HCT116 (cell line): ENCODE measurements at regions not wholly inside any gene's neighbourhood (a gene's known extent, or its start where the extent isn't known, plus 50 kb on each side); places are given as distances from the start of the nearest gene placed in this dataset.

Experiments used
- ATAC-seq: fragments of 200-7000 bp; cut with Tn5 transposase; 2 replicates; pipeline ENCODE4 v1.9.1; 2020; ENCODE audit warnings: mild to moderate bottlenecking, moderate library complexity
- BruUV-seq: library from RNA; stranded (reverse); fragments of 400-500 nt; replicated peaks from 2 replicates; lab custom pipeline; 2021; lab: Mats Ljungman, UMichigan
- CTCF ChIA-PET: fragments of 300-600 bp; sonication (Branson Sonifier 250); formaldehyde crosslinking; loops from one replicate; lab custom pipeline; 2021; ENCODE audit warnings: antibody characterized with exemption; lab: Charles Lee
- POLR2A ChIA-PET: fragments of 300-600, 350-600 bp; sonication (Branson Sonifier 250); formaldehyde crosslinking; loops from one replicate; lab custom pipeline; 2021; ENCODE audit warnings: antibody characterized with exemption; lab: Charles Lee
- RAD21 ChIA-PET, 2 experiments: fragments of 300-600 bp; sonication (Branson Sonifier 250); formaldehyde crosslinking; loops; one replicate each; lab custom pipeline; 2023; ENCODE audit warnings: low total read pairs in 2 of 2; ENCODE audit not compliant: uncharacterized antibody in 2 of 2, unreplicated experiment in 2 of 2, low non-redundant PET in 1 of 2; lab: Charles Lee
- DNase-seq: peaks from one replicate; pipeline ENCODE4 v3.0.0-alpha.2; 2010; ENCODE audit warnings: low read depth, low spot score
- H2AFZ ChIP-seq: fragments of 200-600 bp; shearing (Covaris generic), sonication (generic); 2 replicates; pipeline ENCODE4 v1.6.1; 2017; ENCODE audit warnings: low read depth, mixed run types, mixed read lengths, antibody characterized with exemption, low read length; ENCODE audit not compliant: poor library complexity, severe bottlenecking
- H3K27ac ChIP-seq: 2 replicates; pipeline ENCODE4 v1.5.1; 2012; ENCODE audit warnings: low read depth, low read length
- H3K27me3 ChIP-seq: fragments of 200-600 bp; sonication (generic); 2 replicates; pipeline ENCODE4 v1.6.1; 2016; ENCODE audit warnings: mixed run types, low read length, mixed read lengths; ENCODE audit not compliant: insufficient read depth
- H3K36me3 ChIP-seq, 2 experiments: fragments of 200-500 bp in 1 of 2; fragments of 200-600 bp in 1 of 2; sonication (Bioruptor generic) in 1 of 2; sonication (generic) in 1 of 2; 2 replicates each; pipeline versions ENCODE4 v1.5.1 to v1.6.1; 2014 to 2016; ENCODE audit warnings: low read length in 2 of 2, inconsistent platforms in 1 of 2, mixed read lengths in 1 of 2, mixed run types in 1 of 2; ENCODE audit not compliant: insufficient read depth in 2 of 2, control insufficient read depth in 1 of 2
- H3K4me1 ChIP-seq, 2 experiments: fragments of 200-600 bp in 1 of 2; sonication (generic) in 1 of 2; 2 replicates each; pipeline versions ENCODE4 v1.5.1 to v1.6.1; 2012 to 2017; ENCODE audit warnings: low read length in 2 of 2, inconsistent platforms in 1 of 2, mild to moderate bottlenecking in 1 of 2, mixed read lengths in 1 of 2, mixed run types in 1 of 2, moderate library complexity in 1 of 2; ENCODE audit not compliant: insufficient read depth in 2 of 2, control insufficient read depth in 1 of 2
- H3K4me2 ChIP-seq: fragments of 200-600 bp; sonication (generic); 2 replicates; pipeline ENCODE4 v1.6.1; 2017; ENCODE audit warnings: mixed run types, low read length, mixed read lengths
- H3K4me3 ChIP-seq, 2 experiments: fragments of 200-600 bp in 1 of 2; sonication (generic) in 1 of 2; replicated peaks in 1 of 2; 2 replicates each; pipeline ENCODE4 v1.5.1; 2011 to 2016; ENCODE audit warnings: low read length in 2 of 2, control low read depth in 1 of 2, low read depth in 1 of 2, mild to moderate bottlenecking in 1 of 2, mixed read lengths in 1 of 2, mixed run types in 1 of 2
- H3K79me2 ChIP-seq: fragments of 200-600 bp; sonication (generic); 2 replicates; pipeline ENCODE4 v1.6.1; 2017; ENCODE audit warnings: mild to moderate bottlenecking, mixed run types, low read length, moderate library complexity, mixed read lengths; ENCODE audit not compliant: insufficient read depth
- H3K9ac ChIP-seq: fragments of 200-600 bp; sonication (generic); 2 replicates; pipeline ENCODE4 v1.6.1; 2016; ENCODE audit warnings: low read length, mixed read lengths
- H3K9me2 ChIP-seq: fragments of 200-600 bp; sonication (generic), shearing (Covaris generic); 2 replicates; pipeline ENCODE4 v1.6.1; 2017; ENCODE audit warnings: mixed run types, mild to moderate bottlenecking, moderate library complexity; ENCODE audit not compliant: insufficient read depth
- H3K9me3 ChIP-seq, 2 experiments: fragments of 200-500 bp in 1 of 2; fragments of 200-600 bp in 1 of 2; sonication (Bioruptor generic) in 1 of 2; sonication (generic) in 1 of 2; 2 replicates each; pipeline ENCODE4 v1.6.1; 2014 to 2017; ENCODE audit warnings: low read length in 2 of 2, mixed read lengths in 2 of 2, inconsistent platforms in 1 of 2, low read depth in 1 of 2, mild to moderate bottlenecking in 1 of 2, mixed run types in 1 of 2, moderate library complexity in 1 of 2; ENCODE audit not compliant: control insufficient read depth in 1 of 2, insufficient read depth in 1 of 2
- H4K20me1 ChIP-seq: fragments of 200-600 bp; sonication (generic), shearing (Covaris generic); 2 replicates; pipeline ENCODE4 v1.6.1; 2017; ENCODE audit warnings: mixed run types, mild to moderate bottlenecking, moderate library complexity; ENCODE audit not compliant: insufficient read depth
- EGR1 ChIP-seq: IDR thresholded peaks from 2 replicates; pipeline ENCODE4 v1.6.1; 2012; ENCODE audit warnings: low read depth
- EZH2 ChIP-seq: fragments of 200-600 bp; sonication (generic); IDR thresholded peaks from 2 replicates; pipeline ENCODE4 v1.6.1; 2017; ENCODE audit warnings: antibody characterized with exemption, mixed run types
- RAD21 ChIP-seq: IDR thresholded peaks from 2 replicates; pipeline ENCODE4 v1.6.1; 2012; ENCODE audit warnings: low read depth, mild to moderate bottlenecking
- REST ChIP-seq: IDR thresholded peaks from 2 replicates; pipeline ENCODE4 v1.6.1; 2012; ENCODE audit warnings: low read depth
- SP1 ChIP-seq: IDR thresholded peaks from 2 replicates; pipeline ENCODE4 v1.6.1; 2012; ENCODE audit warnings: low read depth
- SRF ChIP-seq: IDR thresholded peaks from 2 replicates; pipeline ENCODE4 v1.6.1; 2012; ENCODE audit warnings: low read depth
- TCF7L2 ChIP-seq: IDR thresholded peaks from 2 replicates; pipeline ENCODE4 v1.7.0; 2011; ENCODE audit warnings: borderline replicate concordance, inconsistent platforms; ENCODE audit not compliant: insufficient read depth, insufficient read length; ENCODE audit errors: extremely low read depth
- intact Hi-C: fragments of 100-400 bp; cut with micrococcal nuclease; formaldehyde crosslinking; loops from 2 replicates; pipeline ENCODE4 v1.10.0; 2022
- TF ChIP-seq, protein P1 (sequence below): IDR thresholded peaks from 2 replicates; pipeline ENCODE4 v1.6.1; 2012

- Histone ChIP-seq H2AFZ (no peak overlapping the region), H3K9ac (no peak overlapping the region), H3K36me3 (no peaks in the 10 kb centered on the region), H3K27ac (no peak overlapping the region), H4K20me1 (no peaks in the 10 kb centered on the region), H3K27me3 (no peaks in the 10 kb centered on the region), H3K79me2 (no peaks in the 10 kb centered on the region), H3K9me3 (no peaks in the 10 kb centered on the region), H3K4me3 (no peak overlapping the region), H3K9me2 (no peaks in the 10 kb centered on the region), H3K4me1 (no peaks in the 10 kb centered on the region), H3K4me2 (no peak overlapping the region)
- BruUV-seq = no TSS peak
- ChIA-PET POLR2A (no interaction called here), RAD21 (no interaction called here), CTCF (interaction anchor here (0.6 to 1.7 kb wide), 2 partner anchors 10 to 1687 kb away, joined by 3 to 5 read pairs; no protein-coding TSS in a partner anchor)
- no peak for DNase-seq
- no peak for ATAC-seq
- TF ChIP-seq EGR1 = no peak
- TF ChIP-seq SP1 = no peak
- TF ChIP-seq, protein P1, sequence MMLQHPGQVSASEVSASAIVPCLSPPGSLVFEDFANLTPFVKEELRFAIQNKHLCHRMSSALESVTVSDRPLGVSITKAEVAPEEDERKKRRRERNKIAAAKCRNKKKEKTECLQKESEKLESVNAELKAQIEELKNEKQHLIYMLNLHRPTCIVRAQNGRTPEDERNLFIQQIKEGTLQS = no peak
- TF ChIP-seq TCF7L2 = no peak
- no peak for TF ChIP-seq EZH2
- TF ChIP-seq SRF = no peak
- TF ChIP-seq RAD21 = no peak
- TF ChIP-seq REST = no peak
- intact Hi-C loops = no loop called here
Measured at GRCh38 chr10:61130366-61130765, 186.4 kb upstream of the RHOBTB1 start.
